Lung microvascular endothelial cell (primary cell): ENCODE measurements at regions not wholly inside any gene's neighbourhood (a gene's known extent, or its start where the extent isn't known, plus 50 kb on each side); places are given as distances from the start of the nearest gene placed in this dataset.

Experiments used
- DNase-seq, 2 donors: peaks; one replicate each; pipeline versions ENCODE4 v3.0.0 to v3.0.0-alpha.2; 2010; ENCODE audit warnings: low read depth in 2 of 2

DNA sequence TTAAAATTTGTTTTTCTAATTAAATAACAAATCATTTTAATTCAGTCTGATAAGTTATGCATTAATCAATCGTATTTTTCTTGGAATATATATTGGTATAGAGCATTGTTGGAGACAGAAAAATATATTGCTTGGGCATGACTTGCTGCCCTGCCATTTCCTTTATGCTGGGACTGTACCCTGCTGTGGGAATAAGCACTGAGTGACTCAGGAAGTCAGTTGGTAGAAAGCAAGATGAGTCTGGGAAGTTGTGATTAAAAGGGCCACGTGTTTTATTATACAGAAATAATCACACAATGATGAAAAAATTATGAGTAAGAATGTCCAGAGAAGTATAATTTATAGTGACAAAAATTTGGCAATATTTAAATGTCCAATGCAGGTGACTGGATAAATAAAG is 139.5 kb downstream of the KIF18A start:
- peak in 1 of 2 donors; percentile 31 for DNase-seq

DNA sequence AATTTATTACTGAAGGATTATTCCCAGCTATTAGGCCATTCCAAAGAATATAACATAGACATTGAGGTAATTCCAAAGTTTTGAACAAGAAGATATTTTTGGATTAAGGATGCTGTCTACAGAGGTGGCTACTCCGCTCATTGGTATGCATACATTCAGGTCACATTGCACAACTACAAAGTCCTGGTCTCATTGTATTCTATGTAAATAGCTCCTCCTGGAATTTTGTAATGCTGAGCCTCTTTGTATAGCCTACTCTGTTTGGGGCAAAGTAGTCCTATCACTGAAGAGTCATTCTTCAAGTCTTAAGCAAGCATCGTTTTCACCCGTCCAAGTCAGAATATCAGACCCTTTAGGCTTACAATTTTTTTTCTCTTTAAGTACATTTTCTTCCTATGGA is 142.4 kb downstream of the KIF18A start:
- DNase-seq: no peak

DNA sequence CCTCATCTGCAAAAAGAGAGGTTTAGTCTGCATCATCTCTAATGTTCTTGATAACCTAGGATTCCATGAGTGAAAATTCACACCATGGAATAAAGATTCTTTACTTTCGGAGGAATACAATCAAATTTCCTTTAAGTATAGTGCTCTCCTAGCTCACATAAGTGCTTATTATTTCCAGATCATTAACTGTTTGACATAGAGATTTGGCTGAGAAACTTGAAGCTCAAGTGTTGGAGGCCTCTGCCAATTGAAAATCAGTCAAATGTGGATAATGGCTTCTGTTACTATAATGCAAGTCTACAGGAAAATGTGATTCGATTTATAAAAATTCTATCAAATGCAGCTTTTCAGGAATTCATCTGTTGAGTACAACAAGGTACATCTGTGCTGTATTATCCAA is 144.6 kb downstream of the KIF18A start:
- no peak for DNase-seq

DNA sequence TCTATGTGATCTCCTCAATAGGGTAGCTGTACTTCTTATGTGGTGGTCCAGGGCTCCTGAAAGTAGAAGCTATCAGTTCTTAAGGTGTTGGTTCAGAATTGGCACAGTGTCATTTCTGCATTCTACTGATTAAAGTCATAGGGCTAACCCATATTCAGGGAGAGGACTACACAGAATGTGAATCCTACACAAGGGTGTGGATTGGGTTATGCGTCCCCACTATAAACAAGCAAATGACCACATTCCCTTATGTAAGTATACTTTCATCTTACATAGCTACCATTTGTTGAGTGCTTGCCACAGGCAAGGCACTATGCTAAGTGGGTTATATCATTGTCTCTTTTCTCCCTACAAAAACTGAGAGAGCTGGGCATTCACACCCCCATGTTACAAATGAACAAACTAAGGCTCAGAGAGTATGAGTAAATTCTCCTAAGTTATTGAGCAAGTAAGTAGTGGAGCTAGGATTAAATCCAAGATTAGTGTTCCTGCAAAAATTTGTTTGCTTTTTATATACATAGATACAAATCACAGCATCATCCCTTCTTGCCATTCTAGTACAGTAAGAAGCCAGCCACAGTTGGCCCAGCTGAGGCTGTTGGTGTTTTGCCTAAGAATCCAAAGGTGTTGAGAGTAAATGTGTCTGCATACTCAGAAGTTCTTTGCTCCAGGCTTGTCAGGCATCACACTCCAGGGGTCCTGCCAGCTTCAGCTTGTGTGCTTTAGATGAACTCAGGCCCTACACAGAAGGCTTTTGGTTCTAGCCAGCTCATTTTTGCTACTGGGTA is 157.8 kb downstream of the KIF18A start:
- DNase-seq: no peak

DNA sequence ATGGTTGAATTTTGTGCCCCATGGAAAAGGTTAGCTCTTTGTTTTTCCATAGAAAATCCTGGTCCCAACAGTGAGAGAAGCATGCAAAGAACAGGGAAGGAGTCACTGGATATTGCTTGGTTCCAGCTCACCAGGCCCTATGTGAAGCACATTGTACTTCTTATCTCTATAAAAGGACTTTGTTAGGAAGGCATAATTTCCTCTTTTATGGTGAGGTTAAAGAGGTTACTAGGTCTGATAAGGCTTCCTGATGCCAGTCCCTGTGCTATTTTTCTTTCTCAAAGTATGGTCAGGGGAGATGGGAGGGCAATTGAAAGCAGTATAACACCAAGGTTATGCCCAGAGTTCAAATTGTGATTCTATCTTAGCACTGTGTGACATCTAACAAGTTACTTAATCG is 162.6 kb downstream of the KIF18A start:
- DNase-seq: no peak

DNA sequence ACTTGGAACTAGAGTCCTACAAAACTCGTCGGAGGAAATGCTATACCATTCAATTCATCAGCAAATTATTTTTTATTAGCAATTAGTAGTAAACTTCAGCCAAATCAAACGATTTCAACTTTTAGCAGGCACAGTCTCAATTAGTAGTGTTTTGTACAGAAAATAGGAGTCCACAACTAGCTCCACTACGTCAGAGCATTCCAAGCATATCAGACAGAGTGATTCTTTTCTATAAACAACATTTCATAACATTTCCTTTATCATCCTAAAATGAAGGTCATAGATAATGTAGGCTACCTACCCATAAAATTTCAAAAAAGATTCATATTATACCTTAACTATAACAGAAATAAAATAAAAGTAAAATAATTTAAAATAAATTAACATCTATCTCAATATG is 169.9 kb downstream of the KIF18A start:
- no peak for DNase-seq

DNA sequence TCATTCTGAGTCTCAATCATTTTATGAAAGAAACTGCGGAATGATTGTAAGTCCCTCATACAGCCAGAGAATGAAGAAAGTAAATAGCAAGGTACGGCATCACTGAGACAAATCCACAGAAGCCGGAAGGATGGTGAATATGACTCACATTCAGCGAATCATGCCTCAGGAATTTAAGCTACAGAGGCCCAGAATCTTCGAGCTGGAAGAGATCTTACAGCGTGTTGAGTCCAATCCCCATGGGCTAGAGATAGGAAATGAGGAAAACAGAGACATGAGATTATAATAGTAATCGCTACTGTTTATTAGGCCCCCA is 173.2 kb downstream of the KIF18A start:
- peak in 1 of 2 donors; percentile 93 for DNase-seq

DNA sequence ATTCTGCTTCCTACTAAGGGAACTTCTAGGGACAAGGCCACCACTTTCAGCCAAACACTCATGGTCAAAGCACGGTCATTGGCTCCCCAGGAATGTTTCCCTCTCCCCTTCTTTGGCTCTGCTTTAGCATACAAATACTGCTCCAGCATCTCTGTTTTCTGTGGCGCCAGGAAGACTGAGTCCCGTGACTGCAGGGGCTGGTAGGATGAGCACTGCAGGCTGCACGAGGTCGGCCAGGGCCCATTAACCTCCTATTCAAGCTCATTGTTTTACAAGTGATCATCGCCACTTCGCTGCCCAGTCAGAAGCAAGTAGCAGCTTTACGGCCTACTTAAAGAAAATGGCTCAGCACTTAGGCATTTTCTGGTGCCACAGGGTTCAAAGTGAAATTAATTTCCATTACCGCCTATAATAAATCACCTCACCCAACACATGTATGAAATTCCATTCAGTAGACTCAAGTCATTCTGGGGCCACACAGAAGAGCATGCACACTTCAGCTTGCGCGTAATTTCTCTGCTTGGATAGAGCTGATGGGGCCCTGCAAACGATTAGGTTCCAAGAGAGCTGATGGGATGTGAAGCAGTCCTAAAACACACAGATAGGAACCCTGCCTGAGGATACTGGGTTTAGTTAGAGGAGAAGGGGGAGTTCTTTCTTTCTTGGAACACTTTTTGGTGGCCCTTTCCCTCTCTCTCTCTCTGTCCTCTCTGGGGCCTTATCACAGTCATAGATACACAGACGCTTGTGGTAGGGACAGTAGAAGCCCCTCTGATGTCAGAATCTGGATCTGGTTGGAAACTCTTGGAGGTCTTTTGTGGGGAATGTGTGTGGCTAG is 173.7 kb downstream of the KIF18A start:
- DNase-seq: peak in 1 of 2 donors; percentile 90

DNA sequence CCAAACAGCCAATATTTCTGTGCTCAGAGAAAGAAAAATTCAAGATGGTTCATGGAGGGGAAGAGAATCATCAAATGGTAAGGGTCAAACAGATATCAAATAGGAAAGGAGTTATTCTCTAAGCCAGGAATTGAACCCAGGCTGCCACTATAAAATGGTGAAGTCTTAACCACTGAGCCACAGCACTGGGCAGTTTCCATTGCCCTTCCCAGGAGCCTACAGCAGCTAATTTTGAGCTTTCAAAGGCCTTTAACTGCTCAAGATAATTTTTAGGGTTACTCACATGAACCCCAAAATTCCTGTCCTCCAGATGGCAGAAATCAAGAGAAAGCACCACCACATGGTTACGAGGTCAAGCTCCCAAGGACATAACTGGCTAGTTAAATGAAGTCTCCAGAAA is 176.2 kb downstream of the KIF18A start:
- no peak for DNase-seq

DNA sequence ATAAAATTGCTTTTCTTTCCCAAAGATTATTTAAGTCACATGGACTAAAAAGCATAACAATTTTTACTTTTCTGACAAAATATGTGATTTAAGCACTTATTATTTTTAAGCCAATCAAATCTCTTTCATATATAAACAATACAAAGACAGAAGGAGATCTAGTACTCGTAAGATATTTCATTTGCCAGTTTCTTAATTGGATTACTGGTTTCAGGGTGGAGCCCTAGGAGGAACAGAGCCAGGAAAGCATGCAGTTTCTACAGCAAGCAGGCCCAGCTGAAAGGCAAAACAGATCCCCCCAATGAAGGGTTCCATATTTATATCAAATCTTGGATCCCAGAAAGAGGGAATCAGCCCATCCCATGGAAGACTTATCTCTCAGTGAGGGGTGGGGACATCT is 177.0 kb downstream of the KIF18A start:
- no peak for DNase-seq

DNA sequence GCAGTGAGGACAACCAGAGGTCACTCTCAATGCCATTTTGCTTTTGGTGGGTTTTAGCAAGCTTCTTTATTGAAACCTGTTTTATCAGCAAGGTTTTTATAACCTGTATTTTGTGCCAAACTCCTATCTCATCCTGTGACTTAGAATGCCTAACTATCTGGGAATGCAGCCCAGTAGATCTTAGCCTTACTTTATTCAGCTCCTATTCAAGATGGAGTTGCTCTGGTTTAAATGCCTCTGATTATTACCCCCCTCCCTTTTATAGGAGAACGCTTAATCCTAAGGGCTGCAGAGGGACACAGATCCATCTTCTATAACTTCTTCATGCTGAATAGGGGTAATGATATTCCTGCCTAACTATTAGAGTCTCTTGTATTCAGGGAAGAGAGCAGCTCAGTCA is 179.1 kb downstream of the KIF18A start:
- no peak for DNase-seq

DNA sequence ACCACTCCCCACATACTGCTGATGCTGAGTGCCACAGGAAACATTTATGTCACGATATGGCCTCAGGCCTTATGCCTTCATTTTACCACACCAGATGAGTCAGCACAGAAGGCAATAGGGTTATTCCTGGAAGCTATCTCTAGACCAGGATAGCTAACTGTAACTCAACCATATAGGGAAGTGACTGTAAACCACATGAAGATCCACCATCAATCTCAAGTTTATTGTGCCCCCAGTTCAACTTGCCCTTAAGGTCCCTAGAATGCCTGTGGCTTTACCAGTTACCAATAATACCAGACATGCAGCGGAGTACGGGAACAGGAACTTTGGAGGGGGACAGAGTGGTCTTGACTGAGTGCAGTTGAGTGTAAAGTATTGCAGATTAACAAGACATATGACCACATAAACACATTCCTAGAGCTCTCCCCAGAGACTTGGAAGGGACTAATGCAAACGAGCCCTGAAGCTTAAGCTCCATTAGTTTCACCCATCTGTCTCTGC is 180.9 kb downstream of the KIF18A start:
- peak in 1 of 2 donors; percentile 49 for DNase-seq

DNA sequence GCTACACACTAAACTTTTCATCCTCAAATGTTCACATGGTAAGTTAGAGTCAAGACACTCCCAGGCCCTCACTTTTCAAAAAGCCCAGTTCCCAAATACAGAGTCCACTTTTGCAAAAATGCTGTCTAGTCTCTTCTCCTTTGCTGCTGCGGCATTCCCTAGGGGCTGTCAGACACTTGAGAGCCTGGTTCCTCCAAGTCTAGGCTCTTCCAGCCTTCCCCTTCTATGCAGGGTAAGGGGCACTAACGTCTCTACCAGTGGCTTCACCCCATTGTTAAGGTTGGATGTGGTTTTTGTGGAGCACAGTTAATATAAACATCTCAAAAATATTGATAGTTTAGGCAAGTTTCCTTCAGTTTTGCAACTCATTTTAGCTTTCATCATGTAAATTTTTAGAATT is 181.5 kb downstream of the KIF18A start:
- DNase-seq: no peak

DNA sequence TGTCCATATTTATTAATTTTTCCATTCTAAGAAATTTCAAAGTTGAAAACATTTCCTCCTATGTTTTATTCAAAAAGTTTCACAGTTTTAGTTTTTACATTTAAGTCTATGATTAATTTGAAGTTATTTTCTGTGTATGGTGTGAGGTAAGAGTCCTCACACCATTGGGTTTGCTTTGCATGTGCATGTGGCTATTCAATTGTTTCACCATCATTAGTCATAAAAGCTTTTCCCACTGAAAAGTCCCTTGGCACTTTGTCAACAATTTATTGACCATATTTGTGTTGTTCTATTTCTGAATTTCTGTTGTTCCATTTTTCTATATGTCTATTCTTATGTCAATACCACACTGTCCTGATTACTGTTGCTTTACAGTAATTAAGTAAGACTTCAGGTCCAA is 186.5 kb downstream of the KIF18A start:
- peak in 1 of 2 donors; percentile 56 for DNase-seq

DNA sequence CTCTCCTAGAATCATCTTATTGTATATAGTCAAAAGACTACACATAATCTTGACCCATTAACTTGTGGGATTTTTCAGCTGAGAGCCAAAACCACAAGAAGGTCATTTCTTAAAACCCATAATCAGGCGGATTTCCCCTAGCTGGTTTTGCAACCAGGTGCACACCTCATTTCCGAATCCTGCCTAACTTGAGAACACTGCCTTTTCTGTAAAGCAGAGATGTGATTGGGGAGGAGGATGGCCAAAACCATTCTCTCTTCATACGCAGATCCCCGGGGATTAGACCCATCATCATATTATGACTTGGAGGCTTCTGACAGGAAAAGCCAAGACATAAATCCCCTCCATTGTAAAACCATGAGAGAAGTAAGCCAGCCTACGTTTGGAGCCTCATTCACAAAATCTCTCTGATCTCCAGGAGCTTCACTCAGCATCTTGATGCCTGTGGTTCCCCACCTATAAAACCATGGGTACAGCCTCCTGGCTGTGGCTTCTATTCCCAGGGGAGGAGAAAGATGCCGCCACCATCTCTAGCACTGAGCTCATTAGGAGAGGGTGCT is 191.3 kb downstream of the KIF18A start:
- no peak for DNase-seq

DNA sequence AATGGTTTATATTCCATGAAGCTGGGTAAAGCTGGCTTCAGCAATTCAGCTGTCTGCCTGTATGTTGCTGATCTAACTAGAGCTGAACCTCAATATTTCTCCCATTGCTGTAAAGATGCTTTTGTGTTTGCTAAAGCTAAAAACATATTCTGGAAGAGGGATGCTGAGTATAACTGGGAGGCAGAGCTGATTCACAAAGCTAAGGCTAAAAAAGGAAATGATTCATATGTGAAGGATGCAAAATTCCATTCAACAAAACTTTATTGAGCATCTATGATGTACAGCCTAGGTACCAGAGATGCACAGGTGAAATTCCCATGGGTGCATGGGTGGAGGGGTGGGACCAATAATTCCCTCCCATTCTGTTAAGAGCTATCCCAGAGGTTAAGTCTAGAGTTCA is 193.9 kb downstream of the KIF18A start:
- peak in 1 of 2 donors; percentile 27 for DNase-seq

DNA sequence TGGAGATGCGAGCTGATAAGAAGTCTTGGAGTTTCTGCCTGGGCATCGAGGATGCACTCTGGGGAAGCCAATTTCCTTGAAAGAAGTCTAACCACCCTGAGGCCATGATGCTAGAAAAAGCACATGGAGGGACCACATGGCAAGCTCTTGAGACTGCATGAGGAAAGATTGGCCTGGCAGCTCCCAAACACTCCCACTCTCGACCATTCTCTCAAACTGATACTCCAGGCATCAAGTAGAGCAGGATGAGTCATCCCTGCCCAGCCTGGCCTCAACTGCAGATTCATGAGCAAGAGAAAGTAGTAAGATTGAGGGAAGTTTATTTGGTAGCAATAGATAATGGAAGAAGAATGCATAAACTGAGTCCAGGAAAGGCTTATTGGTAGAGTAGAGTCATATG is 194.3 kb downstream of the KIF18A start:
- peak in 1 of 2 donors; percentile 40 for DNase-seq

DNA sequence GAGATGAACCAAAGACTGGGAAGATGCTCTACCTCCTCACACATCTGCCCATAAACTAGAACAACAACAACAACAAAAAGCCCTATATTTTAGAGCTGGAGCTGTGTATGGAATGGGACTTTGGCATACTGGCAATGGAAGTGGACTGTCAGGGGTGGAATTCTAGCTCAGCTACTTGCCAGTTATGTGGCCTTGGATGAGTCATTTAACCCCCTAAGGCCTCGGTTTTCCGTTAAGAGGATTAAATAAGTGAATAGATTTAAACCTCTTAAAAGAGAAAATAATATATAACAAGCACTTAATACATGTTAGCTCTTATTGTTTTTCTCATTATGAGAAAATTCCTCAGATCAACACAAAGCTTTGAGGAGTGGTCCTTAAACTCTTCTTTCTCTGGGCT is 195.0 kb downstream of the KIF18A start:
- peak in 1 of 2 donors; percentile 54 for DNase-seq

DNA sequence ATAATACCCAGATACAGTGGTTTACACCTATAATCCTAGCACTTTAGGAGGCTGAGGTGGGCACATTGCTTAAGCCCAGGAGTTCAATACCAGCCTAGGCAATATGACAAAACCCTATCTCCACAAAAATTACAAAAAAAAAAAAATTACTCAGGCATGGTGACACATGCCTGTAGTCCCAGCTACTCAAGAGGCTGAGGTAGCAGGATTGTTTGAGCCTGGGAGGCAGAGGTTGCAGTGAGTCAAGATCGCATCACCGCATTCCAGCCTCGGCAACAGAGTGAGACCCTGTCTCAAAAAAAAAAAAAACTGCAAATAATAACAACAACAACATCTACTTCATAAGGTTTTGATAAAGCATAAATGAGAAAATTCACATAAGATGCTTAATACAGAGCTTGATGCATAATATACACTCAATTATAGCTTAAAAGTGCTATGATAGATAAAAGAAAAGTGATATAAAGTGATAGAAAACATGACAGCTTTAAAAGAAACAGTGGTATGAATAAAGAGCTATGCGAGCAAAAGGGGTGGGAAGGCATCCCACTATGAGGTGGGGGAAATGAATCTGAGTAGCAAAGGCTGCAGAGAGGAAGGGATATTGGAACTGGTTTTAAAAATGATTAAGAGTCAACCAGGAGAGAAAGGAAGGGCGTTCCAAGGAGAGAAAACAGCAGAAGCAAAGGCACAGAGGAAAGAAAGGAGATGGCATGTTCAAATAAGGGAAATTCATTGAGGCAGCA is 197.6 kb downstream of the KIF18A start:
- peak in 1 of 2 donors; percentile 75 for DNase-seq

DNA sequence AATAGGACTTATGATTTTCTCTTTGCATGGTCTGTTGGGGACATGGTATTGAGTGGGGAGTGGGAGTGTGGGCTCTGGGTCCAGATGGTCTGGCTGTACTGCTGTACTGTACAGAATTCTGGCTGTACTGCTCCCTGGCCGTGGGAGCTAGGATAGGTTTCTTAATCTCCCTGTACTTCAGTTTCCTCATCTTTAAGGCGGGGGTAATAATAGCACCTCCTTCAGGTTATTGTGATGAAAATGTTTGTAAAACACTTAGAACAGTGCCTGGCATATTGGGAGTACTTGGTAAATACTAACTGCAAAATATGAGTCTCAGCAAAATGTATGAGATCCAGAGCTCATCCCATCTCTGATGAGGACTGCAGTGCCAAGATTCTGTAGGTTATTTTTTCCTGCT is 198.6 kb downstream of the KIF18A start:
- DNase-seq: no peak

DNA sequence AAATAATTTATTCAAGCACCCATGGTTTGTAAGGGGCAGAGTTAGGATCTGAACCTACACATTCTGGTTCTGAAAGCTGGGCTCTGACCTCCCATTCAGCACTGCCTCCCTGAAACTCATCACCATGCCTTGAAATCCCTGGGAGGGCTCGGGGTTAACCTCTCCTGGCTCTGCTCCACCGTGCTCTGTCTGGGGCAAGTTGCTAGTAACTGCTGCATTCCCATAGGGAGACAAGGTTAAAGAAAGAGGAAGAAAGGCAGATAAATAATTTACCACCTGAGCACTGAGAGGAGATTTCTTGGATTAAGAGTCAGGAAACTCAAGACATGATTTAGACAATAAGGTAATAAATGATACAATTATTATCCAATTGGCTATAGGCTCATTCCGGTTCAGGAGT is 199.3 kb downstream of the KIF18A start:
- DNase-seq: no peak

DNA sequence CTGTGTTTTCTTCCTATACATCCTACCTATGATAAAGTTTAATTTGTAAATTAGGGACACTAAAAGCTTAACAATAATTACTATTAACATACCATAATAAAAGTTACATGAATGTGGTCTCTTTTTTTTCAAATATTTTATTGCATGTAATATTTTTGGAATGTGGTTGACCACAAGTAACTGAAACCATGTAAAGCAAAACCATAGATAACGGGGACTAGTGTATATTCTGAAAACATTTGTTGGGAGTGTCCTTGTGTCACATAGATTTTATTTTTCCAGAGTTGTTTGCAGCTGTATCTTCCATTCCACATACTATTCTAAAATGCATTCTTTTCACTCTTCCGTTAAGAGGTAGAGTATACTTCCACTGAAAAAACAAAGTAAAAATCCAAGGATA is 200.4 kb downstream of the KIF18A start:
- no peak for DNase-seq
